HG02870 (cell line): ENCODE measurements at regions not wholly inside any gene's neighbourhood (a gene's known extent, or its start where the extent isn't known, plus 50 kb on each side); places are given as distances from the start of the nearest gene placed in this dataset.

Source experiments
- ATAC-seq: cut with Tn5 transposase; IDR thresholded peaks from one replicate; pipeline ENCODE4 v1.9.1; 2021; ENCODE audit warnings: mild to moderate bottlenecking, moderate library complexity; ENCODE audit not compliant: unreplicated experiment

GRCh38 chr20:24761220-24762065 lies 187.6 kb upstream of the CST7 start:
- ATAC-seq: no peak

GRCh38 chr20:24762371-24762770 lies 186.7 kb upstream of the CST7 start:
- ATAC-seq: no peak

GRCh38 chr20:24762791-24763350 lies 186.2 kb upstream of the CST7 start:
- no peak for ATAC-seq

GRCh38 chr20:24763386-24764026 lies 185.6 kb upstream of the CST7 start:
- ATAC-seq: no peak

- no peak for ATAC-seq
These were observed 184.9 kb upstream of the CST7 start for GRCh38 chr20:24764027-24764793.

- no peak for ATAC-seq
These were observed 184.3 kb upstream of the CST7 start for GRCh38 chr20:24764794-24765202.

- no peak for ATAC-seq
These were observed 183.5 kb upstream of the CST7 start for GRCh38 chr20:24765316-24766142.

GRCh38 chr20:24766143-24766527 lies 182.9 kb upstream of the CST7 start:
- ATAC-seq: no peak

- ATAC-seq: no peak
These were observed 182.0 kb upstream of the CST7 start for GRCh38 chr20:24766826-24767622.

- no peak for ATAC-seq
These were observed 181.4 kb upstream of the CST7 start for GRCh38 chr20:24767623-24768100.

- ATAC-seq: no peak
These were observed 180.8 kb upstream of the CST7 start for GRCh38 chr20:24768201-24768636.

- no peak for ATAC-seq
These were observed 180.1 kb upstream of the CST7 start for GRCh38 chr20:24768713-24769601.

GRCh38 chr20:24769878-24770627 lies 179.0 kb upstream of the CST7 start:
- ATAC-seq: no peak

GRCh38 chr20:24770628-24771541 lies 178.2 kb upstream of the CST7 start:
- no peak for ATAC-seq

- ATAC-seq: no peak
These were observed 177.5 kb upstream of the CST7 start for GRCh38 chr20:24771542-24772061.

- ATAC-seq: no peak
These were observed 176.4 kb upstream of the CST7 start for GRCh38 chr20:24772667-24773066.
